Breast epithelium (tissue), 3 donors: ENCODE measurements at regions not wholly inside any gene's neighbourhood (a gene's known extent, or its start where the extent isn't known, plus 50 kb on each side); places are given as distances from the start of the nearest gene placed in this dataset.

Source experiments
- POLR2A ChIP-seq: fragments of 450-650 bp; IDR thresholded peaks from one replicate; pipeline ENCODE4 v1.6.1; 2016; ENCODE audit warnings: antibody characterized with exemption, mild to moderate bottlenecking, moderate library complexity
- TF ChIP-seq, protein P1 (sequence below), 3 donors: fragments of 450-650 bp; IDR thresholded peaks; one replicate each; pipeline ENCODE4 v1.5.1; 2016 to 2017; ENCODE audit warnings: antibody characterized with exemption in 3 of 3, mild to moderate bottlenecking in 3 of 3, moderate library complexity in 3 of 3

DNA sequence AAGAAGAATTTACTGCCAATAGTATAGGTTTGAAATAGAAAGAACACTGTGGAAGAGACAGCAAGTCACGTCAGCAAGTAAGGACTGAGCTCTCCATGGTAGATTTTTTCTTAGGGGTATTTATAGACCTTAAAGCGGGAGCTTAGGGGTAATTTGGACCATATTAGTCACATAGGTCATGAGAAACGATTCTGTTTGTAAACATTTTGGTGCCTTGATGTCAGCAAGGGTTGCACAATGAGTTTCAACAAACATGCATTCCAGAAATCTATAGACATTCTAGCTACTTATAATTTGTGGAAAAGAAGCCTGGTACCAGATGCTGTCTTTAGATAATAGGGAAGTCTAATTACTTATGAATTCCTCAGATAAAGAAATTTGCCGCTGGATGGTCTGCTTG is 624.7 kb downstream of the TDRD15 start:
- TF ChIP-seq, protein P1, sequence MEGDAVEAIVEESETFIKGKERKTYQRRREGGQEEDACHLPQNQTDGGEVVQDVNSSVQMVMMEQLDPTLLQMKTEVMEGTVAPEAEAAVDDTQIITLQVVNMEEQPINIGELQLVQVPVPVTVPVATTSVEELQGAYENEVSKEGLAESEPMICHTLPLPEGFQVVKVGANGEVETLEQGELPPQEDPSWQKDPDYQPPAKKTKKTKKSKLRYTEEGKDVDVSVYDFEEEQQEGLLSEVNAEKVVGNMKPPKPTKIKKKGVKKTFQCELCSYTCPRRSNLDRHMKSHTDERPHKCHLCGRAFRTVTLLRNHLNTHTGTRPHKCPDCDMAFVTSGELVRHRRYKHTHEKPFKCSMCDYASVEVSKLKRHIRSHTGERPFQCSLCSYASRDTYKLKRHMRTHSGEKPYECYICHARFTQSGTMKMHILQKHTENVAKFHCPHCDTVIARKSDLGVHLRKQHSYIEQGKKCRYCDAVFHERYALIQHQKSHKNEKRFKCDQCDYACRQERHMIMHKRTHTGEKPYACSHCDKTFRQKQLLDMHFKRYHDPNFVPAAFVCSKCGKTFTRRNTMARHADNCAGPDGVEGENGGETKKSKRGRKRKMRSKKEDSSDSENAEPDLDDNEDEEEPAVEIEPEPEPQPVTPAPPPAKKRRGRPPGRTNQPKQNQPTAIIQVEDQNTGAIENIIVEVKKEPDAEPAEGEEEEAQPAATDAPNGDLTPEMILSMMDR (IDR thresholded peaks at IDR 0.05): no peak
- TF ChIP-seq POLR2A: no peak
